Endothelial cell of hepatic sinusoid (primary cell): ENCODE measurements at regions not wholly inside any gene's neighbourhood (a gene's known extent, or its start where the extent isn't known, plus 50 kb on each side); places are given as distances from the start of the nearest gene placed in this dataset.

Experiments used
- in situ Hi-C: cut with HindIII; loops from 2 replicates; pipeline ENCODE4 v1.10.0; 2017; ENCODE audit warnings: low sequenced_read_pairs

DNA sequence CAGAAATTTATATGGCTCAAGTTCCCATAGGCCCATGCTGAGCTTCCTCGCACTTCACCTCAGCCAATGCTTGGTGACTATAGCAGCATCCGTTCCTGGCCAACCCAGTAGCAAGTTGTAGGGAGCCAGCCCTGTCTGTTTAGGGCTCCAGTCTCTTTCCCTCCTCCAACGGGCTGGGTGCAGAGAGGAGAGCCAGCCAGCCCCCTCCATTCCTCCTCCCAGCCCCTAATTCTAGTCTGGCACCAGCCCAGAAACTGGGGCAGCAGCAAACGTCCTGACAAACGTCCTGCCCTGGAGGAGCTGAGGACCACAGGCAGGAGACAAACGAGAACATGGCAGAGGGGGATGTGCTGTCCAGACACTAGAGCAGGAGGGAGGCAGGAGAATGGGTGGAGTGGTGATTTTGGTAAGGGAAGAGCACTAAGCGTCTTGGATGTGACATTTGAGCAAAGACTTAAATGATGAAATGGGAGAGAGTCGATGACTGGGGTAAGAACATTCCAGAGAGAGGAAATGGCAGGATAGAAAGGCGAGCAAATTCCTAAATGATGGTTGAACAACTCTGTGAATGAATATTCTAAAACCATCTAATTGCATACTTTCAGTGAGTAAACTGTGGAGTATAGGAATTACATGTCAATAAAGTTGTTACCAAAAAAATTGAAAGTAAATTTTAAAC lies 222.5 kb upstream of the DAPK1 start:
- in situ Hi-C loops, result no loop called here

DNA sequence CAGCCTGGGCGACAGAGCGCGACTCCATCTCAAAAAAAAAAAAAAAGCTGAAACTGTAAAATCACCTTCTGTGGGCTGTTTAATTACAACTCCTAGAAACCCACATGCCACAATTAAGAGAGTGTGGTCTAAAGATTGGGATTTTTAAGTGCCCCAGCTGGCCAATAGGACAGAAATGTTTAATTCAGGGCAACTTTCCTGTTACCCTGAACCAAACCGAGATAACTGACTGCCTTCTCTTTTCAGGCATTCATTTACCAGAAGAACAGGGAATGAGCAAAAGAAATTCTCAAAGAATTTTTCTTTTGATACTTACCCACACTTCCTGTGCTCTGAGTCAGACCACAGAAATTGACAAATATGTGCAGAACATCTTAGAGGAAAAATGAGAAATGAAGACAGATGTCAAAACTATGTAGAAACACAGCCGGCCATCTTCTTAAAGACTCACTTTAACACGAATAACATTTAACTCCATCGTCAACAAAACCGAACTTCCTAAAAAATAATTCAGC lies 221.3 kb upstream of the DAPK1 start:
- in situ Hi-C loops, result no loop called here

DNA sequence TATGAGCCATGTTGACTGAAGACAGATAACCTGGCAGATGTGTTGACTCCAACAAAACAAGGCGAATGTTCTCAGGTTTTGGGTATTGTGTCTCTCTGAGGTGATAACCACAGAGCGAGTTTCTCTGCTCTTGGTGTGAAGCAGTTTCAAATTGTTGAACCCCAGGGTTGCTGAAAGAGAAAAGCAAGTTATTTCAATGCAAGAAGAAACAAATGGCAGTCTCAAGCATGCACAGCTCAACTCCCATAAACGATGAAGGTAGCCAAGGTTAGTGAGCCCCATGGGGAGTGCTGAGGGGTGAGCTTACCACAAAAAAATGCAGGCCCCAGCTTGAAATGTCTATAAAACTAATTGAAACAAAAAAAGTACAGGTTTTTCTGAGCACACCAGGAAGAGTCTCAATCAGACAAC lies 220.8 kb upstream of the DAPK1 start:
- in situ Hi-C loops, result no loop called here

DNA sequence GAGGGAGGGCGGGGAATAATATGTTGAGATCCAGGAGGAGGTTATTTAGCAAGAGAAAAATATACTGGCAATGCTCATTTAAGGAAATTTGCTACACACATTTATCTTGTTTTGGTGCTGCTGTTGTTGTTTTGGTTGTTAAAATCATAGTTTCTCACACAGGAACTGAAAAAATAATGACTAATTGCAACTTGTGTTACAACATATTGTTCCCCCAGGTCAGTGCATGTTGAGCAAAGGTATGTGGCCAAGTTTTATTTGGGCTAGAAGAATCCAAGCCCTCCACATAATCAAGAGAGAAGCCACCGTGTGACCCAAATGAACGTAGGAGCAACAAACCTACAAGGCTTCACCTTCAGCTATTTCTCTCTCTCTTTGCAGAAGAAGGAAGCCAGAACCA lies 220.3 kb upstream of the DAPK1 start:
- in situ Hi-C loops, result no loop called here

DNA sequence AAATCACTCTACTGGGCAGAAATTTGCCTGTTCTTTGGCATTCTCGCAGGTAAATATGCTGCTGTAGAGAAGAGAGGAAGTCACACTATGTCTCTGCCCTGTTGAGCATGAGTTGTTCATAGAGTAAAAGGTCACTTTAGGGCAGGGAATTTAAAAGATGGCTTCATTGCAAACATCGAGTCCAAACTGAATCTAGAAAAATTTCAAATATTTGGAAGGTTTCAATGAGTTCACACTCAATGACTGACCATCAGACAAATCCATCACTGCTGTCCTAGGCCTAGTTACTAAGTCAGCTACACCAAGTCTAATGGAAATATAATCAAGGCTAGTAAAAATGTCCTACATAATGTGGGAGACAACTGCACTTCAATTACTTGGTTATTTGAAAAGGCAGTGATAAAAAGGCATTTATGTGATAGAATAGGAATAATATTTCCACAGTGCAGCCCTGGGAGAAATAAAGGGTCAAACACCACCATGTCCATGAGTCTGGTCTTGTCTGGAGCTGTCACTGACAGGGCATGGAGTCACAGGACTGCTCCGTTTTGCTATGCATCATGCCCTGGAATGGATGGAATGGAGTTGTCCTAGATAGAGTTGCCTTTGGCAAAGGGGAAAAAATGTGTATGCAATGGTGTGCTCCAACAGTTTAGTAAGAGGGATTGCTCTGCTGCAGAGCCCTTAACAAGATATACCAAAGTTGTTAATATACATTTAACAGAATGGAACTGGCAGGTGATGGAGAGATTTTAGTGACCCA lies 218.5 kb upstream of the DAPK1 start:
- in situ Hi-C loops, result no loop called here

DNA sequence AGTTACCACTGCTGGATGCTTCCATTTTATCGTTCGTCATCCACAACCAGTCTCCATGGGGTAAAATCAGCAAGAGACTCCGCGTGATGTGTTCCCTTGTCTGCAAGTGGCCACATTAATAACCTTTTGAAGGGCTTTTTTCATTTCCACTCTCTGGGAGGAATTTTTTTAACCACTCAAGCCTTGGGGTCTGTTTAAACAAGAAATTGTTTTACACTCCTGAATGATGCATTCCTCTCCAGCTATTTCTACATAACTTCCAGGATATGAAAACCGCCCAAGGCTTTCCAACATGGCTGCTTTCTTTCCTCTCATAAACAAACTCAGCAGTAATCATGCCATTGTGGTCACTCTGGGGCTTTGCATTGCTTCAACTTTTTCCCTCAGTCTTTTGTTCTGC lies 217.2 kb upstream of the DAPK1 start:
- in situ Hi-C loops, result no loop called here

DNA sequence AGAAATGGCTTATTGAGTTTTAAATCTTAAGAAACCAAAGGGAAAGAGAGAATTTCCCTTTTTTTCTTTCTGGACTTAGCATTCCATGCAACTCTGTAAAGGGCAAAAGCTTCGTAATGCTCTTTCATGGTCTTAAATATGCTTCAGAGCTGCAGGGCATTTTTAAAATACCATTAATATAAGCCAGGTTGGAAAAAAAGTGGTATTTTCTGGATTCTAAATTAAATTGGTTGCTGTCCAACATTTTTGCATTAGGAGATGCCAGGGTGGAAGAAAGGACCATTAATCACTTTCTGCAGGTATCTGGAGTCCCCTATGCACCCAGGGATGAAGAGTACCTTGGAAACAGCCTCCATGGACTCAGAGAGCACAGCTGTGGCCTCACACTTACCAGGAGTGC lies 215.1 kb upstream of the DAPK1 start:
- in situ Hi-C loops, result no loop called here

DNA sequence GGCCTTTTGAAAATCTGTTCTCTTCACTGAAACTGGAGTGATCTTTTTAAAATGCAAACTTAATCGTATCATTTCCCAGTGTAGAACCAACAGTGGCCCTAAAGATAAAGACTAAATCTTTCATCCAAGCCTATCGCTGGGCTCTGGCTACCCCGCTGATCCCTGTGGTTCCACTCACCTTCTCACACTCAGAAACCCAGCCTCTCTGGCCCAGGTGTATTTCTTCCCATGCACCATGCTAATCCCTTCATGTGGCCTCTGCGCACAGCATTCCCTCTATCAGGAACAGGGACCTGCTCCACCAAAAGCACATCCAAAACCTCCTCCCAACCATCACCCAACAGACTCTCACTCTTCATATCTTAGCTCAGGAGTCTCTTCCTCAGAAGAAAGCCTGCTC lies 214.1 kb upstream of the DAPK1 start:
- in situ Hi-C loops, result no loop called here

DNA sequence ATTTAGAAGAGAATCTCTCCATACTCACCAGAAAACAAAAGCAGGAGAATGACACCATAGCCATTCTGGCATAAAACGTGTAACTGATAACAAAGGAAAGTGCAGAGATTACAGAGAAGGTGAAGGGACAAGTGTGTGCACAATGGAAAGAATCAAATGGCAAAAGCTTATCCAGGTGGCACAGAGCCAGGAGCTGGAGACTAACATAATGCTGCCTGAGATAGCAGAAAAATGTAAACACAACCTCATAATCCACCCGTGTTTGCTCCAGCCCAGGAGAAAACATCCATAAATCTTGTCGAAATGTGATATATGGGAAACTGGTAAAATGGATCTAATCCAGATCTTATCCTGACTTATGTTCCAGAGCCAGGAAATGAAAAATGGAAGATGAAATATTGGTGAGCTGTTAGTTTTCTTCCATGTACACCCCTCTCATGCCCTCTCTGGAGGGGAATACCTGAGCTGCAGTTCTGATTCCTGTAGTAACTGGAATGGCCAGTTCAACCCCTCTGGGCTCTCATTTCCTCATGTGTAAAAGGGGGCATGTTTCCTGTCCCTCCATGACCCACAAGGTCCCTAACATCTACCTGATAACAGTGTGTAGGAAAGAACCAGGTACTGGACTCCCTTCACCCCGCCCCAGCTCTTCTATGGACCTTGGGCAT lies 212.3 kb upstream of the DAPK1 start:
- in situ Hi-C loops, result no loop called here

DNA sequence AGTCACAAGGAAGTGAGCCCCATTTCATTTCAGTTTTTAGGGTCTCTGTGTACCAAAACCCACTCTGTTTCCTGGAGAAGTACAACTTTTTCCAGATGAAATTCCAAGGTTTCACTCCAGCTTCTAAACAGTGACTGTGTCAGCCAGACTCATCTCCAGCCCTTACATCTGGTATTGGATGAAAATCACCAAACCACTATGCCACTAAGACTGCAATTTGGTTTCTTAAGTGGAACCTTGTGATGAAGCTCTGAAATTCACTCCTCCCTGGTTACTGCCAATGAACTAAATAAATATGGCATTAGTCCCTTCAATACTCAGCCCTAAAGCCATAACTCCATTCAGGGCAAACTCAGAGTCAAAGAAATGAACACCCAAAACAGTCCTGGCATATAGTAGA lies 211.2 kb upstream of the DAPK1 start:
- in situ Hi-C loops, result no loop called here

DNA sequence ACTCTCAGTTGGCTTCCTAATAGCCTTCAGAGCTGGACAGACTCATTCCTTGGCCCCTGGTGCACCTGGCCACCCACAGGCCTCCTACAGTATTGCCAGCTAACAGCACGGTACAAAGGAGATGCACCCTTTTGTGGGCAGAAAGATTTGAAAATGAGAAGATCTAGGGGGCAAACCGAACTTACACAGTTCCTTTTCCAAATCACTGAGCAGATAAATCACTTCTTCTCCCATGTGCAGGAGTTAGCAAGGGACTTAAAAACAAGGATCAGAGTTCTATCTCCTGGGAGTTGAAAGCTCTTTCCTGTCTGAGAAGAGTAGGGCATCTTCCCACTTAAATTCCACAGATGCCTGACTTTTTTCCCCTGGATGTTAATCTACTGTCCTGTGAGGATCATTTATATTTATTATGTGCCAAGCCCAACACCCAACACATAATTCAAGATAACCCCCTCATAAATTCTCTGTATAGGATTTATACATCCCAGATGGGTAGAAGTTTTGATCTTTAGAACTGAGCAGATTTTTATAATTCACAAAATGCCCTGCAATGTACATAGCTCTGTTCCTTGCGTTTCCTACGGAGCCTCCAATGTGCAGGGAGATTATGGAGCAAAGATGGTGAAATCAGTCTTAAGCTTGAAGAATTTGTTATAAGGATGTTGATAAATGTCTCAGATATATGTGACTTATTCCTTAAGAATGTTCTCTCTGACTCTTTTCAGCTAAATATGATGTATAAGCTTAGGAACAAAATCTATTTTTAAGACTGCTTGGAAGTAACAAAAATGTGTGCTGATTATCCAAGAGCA lies 207.2 kb upstream of the DAPK1 start:
- in situ Hi-C loops, result no loop called here

DNA sequence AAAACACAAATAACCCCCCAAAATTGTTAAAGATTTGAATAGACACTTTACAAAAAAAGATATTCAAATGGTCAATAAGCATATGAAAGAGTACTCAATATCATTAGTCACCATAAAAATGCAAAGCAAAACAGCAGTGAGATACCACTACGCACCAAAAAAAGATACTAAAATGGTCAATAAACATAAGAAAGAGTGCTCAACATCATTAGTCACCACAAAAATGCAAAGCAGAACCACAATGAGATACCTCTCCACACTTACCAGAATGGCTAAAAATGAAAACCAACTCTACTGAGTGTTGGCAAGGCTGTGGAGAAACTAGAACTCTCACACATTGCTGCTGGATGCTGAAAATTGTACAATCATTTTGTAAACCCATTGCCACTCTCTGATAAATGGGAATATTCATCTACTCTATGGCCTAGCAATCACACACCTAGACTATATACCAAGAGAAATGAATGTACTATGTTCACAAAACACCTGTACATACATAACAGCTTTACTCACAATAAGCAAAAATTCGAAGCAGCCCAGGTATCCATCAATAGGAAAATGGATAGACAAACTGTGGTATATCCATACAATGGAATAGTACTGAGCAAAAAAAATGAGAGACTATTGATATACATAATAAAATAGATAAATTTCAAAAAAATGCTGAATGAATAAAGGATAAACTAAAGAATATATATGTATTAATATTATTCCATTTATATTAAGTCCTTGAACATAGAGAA lies 205.0 kb upstream of the DAPK1 start:
- in situ Hi-C loops, result no loop called here

DNA sequence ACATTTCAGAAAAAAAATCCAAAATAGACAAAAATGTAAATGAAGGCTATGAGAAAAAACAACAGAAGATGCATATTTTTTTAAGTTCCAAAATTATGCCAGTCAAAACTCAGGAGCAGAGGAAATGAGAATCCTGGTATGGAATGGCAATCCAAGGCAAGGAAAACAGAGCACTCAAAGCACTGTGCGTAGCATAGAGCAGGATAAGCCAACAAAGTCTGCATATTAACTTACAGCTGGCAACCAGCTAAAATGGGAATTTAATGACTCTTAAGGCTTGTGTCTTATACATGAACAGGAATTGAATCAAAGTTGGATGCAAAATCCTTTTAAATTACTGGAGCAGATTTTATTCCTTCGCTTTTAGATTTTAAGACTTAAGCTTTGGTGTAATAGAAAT lies 203.5 kb upstream of the DAPK1 start:
- in situ Hi-C loops, result no loop called here

DNA sequence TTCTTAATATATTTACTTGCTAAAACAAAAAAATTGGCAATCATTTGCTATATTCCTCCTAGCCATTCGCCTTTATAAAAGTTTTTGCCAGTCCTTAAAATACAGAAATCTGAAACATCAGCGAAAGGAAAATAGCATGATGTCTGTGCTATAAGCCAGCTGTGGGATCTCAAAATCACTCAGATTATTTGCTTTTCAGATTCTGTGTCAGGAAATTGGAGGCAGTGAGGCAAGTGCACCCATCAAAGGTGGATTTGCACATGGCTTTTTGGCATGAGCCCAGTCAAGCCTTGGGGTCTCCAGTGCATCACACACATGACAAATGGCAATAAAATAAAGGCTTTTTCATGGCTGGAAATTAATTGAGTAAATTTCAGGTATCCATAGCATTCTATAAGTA lies 196.8 kb upstream of the DAPK1 start:
- in situ Hi-C loops, result no loop called here

DNA sequence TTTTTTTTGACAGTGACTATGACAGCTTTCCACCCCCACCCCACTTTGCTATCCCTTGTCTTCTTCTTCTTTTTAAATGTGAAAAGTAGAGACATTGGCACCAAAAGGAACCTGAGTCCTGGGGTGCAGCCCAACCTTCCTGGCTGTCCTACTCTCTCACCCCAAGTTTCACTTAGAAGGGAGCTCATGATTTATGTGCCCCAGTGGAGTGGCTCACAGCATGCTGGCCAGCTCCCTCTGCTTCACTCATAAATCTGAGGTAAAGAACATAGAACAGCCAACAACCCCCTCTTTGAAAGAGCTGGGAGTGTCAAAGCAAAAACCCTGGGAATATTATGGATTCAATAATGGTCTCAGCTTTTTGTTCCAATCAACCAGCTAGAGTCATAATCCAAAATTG lies 196.3 kb upstream of the DAPK1 start:
- in situ Hi-C loops, result no loop called here

DNA sequence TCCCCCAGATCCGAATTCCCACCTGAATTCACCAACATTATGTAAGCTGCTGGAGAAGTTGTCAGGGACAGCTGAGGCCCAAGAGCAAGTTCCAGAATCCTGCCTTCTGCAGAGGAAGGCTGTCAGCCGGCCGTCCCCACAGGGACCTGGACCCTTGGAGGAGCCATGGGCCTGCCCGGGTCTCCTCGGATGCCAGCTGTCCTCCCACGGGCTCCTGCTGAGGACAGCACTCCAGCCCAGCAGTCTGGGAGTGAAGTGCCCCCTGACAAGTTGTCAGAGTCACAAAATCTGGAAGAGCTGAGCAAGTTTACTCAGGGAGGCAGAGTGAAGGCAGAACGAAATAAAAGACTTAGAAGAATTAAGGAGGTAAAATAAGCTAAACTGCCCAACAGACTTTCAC lies 192.5 kb upstream of the DAPK1 start:
- in situ Hi-C loops, result no loop called here

DNA sequence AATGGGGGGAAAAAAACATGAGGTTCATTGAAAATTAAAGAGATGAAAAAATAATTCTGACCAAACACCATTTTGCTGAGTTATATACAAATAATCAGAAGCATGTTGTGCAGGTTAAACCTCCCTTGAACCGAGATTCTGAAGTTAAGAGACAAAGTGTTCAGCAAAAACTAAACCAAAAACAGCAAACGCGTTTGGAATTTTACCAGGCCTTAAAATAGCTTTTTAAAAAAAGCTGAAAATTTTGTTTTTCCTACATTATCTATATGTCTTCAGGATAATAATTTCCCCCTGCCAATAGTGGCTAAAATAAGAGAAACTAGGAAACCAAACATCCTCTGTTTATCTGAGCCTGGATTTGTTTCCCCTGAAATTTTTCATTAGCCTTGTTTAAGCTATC lies 191.7 kb upstream of the DAPK1 start:
- in situ Hi-C loops, result no loop called here

DNA sequence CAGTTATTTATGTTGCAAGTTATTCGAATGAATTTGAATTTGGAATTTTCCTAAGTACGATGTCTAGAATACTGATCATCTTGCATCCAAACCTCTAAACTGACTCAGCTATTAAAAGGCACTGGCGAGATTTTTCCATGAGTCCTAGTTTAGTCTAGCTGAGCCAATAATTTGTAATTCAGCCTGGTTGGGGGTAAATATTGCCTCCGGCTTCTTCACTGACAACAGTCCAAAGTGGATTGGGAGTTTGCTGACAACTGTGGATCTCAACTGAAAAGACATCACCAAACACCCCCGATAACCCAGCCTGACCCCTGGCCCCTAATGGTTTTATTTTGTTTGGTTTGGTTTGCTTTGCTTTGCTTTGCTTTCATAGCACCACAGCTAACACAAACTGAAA lies 189.8 kb upstream of the DAPK1 start:
- in situ Hi-C loops, result no loop called here

DNA sequence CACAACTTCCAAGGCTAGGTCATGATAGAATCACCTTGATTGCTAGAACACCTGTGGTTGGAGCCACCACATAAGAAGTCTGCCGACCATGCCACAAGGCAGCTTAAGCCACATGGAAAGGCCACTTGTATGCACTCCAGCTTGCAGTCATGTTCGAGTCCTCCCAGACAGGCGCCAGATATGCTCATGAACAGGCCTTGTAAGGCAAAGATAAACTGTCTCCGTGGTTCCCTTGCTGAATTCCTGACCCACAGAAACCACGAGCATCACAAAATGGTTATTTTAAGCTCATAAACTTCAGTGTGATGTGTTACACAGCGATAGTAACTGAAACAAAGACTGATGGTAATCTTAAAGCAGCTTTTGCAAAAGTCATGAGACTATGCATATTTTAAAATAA lies 188.4 kb upstream of the DAPK1 start:
- in situ Hi-C loops, result no loop called here

DNA sequence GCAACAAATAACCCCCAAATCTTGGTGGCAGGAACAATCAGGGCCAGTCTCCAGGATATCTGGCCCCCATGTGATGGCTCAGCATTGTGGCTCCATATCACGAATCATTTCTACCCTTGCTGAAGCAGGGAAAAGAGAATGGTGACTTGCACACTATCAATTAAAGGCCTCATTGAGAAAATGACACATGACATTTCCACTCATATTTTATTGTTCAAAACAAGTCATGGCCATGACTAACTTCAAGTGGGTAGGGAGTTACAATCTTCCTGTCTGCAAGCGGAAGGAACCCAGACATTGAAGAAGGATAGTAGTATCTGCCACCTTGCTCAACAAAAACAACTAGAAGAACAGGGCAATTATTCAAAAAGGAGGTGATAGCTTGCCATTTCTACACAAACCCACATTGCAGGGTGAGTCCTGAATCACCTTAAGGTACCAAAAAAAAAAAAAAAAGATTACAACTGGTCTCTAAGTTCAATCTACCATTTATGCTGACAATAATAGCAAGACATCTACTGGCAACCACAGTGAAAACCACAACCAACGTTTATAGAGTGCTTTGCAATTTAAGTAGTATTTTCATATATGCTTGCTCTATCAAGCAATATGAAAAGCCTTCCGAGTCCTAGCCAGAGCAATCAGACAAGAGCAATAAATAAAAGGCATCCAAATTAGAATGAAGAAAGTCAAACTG lies 186.7 kb upstream of the DAPK1 start:
- in situ Hi-C loops, result no loop called here
